T follicular helper cell (primary cell): ENCODE measurements at regions not wholly inside any gene's neighbourhood (a gene's known extent, or its start where the extent isn't known, plus 50 kb on each side); places are given as distances from the start of the nearest gene placed in this dataset.
"Not testable (repeated sequence)": the region's sequence is repeated elsewhere in the genome, so short reads cannot be mapped to it uniquely, and the experiment has no call there.

Source experiments
- DNase-seq: peaks from one replicate; pipeline ENCODE4 v3.0.0-alpha.2; 2020; ENCODE audit warnings: low read depth

GRCh38 chr12:9449657-9450126 is 158.0 kb downstream of the KLRB1 start:
- DNase-seq, result not testable (repeated sequence)

GRCh38 chr12:9449181-9449580 is 158.5 kb downstream of the KLRB1 start:
- DNase-seq, result no peak

DNA sequence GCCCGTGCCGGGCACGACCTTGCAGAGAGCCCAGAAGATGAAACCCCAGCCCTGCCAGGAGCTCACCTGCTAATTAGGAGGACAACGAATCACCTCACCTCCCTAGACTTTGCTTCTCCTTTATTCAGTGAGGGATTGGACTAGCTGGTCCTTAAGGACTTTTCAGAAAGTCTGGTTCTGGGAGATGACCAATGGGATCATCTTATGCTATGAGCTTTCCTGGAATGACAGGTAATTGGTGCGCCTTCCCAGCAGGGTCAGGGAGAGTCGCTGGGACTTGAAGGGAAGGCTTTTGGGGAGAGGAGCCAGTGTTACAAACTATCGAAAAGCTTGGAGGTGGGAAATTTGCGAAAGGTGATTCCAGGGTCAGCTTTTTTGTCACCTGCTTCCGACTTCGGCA is 159.1 kb downstream of the KLRB1 start:
- DNase-seq, result not testable (repeated sequence)

DNA sequence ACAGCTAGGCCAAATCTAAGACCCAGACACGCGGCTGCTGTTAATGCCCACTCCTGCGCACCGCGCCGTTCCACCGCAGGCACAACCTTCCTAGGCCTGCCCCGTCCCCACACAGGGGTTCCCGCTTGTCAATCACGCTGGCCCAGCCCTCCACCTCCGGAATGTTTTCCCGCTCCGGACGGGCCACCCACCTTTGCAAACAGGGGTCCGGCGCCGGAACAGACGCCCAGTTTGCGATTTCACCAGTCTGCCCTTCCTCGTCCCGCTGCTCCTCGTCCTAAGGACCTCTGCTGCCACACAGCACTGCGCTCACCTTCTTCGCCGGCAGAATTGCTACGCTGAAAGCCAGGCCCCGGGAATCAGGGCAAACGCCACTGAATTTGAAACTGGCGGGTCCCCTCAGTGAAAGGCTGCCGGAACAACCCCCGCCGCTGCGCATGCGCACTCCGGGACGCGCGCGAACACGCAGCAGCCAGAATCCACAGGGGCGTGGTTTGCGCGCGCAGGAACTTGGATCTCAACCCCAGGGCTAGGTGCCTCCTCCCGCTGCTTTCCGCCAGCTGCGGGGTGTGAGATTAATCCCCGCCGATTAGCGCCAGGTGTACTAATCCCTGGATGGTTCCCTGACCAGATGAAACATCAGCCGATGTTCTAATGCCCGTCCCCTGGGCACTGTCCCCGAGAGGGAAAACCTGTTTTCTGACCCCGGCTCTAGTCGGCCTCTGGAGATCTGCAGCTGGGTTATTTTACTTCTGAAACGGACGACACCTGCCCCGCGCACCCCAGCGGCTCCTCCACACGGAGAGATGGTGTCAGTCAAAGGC is 159.7 kb downstream of the KLRB1 start:
- DNase-seq, result peak; percentile 88

DNA sequence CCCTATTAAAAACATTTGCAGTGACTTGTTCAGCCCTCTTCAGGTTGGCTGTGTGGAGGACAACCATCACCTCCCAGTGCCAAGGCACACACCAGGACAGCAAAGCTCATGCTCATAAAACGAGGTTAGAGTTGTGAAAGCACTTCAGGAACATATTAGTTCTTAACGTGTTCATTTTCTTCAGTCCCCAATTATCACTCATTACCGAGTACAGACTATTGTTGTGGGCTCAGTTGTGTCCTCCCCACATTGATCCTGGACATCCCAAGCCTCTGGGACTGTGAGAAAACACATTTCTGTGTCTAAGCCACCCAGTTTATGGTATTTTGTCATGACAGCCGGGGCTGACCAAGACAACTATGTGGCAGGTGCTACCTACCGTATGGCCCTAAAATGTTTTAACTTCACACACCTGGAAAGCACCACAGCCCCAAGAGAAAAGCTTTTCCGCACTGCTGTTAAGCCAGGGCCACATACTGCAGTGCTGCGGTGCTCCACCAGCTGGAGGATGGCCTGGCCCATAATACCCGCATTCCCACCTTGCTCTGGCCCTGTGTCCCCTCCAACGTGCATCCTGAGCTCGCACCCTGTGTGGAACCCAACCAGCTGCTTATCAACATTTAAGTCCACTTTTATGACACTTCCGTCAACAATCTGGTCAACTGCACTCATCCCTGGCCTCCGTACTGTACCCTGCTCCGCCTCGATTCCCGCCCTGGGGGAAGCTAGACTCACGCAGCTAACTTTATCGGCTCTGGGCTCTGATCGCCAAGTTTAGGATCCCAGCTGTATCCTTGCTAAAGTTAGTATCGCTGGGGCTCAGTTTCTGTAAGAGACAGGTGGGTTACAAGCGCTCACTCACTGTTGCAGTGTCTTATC is 160.6 kb downstream of the KLRB1 start:
- not testable (repeated sequence) for DNase-seq

- DNase-seq, result not testable (repeated sequence)
Measured at GRCh38 chr12:9440428-9440827, 167.3 kb downstream of the KLRB1 start.

DNA sequence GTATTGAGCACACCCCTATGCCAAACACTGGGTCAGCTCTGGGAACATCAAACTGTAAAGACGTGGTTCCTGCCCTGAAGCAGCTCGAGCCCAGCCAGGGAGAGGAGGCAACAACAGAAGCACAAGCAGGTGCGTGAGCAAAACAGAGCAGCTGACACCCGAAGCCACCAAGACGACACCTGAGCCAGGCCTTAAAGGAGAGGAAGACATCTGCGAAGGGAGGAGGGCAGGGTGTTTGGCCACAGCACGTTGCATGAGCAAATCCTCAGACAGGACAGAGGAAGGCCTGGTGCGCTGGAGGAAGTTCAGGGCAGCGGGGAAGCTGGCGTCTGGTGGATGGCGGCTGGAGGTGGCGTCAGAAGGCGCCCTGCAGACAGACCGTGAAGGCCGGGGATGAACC is 172.0 kb downstream of the KLRB1 start:
- not testable (repeated sequence) for DNase-seq

DNA sequence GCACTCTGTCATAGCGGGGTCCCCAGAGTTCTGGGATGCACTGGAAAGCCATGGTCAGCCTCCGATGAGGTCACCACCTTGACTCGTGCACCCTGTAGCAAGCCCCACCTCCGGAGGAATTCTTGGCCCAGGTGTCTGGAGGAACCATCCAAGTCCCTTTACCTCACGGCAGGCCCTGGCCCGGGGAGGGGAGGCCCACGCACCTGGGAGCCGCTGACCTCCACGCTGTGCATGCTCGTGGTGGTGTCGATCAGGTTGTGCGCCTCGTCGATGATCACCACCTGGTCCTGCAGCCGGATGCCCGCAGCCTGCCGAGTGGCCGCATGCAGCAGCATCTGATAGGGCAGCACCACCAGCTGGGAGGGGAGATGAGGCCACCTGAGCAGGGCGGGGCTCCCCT is 177.3 kb downstream of the KLRB1 start:
- not testable (repeated sequence) for DNase-seq

GRCh38 chr12:9428856-9429255 is 178.9 kb downstream of the KLRB1 start:
- DNase-seq, result not testable (repeated sequence)

DNA sequence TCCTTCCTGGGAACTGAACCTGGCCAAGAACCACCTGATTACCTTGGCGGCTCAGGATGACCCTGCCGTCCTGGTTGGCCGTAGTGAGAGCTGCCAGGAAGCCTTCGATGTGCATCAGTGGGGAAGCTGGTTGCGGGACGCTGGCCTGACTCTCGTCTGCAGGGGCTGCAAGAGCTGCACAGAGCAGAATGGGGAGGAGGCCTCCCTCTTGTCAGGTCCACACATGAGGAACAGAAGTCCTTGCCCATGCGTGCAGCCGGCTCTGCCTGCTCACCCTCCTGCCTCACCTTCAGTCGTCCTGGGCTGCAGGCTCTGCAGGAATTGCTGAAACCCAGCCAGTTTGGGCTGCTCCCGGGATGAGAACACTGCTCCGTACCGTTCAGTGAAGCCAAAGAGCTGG is 182.3 kb downstream of the KLRB1 start:
- not testable (repeated sequence) for DNase-seq

GRCh38 chr12:9424175-9424740 is 183.5 kb downstream of the KLRB1 start:
- DNase-seq, result not testable (repeated sequence)

- DNase-seq, result not testable (repeated sequence)
Measured at GRCh38 chr12:9422689-9423088, 185.0 kb downstream of the KLRB1 start.

DNA sequence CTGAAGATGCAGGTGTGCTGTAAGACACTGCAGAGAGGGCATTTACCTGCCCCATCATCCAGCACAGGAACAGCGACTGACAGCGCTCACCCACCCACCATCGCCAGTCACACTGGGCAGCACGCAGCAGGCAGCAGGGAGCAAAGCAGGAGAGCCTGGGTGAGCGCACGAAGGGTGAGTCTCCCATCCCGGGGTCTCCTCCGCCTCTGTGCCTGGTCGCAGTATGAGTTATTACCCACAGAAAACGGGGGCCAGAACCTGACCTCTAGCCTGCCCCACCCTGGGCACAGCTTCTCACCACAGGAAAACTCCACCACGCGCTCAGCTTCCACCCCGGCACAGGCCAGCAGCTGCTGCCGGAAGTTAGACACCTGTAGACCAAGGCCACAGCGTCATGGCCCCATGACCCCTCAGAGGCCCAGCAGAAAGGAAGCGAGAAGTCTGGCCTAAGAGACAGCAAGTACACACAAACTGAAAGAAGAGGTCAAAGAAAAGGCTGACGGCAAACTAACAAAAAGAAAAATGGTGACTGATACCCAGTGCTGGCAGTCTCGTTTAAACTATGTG is 186.1 kb downstream of the KLRB1 start:
- DNase-seq, result not testable (repeated sequence)

DNA sequence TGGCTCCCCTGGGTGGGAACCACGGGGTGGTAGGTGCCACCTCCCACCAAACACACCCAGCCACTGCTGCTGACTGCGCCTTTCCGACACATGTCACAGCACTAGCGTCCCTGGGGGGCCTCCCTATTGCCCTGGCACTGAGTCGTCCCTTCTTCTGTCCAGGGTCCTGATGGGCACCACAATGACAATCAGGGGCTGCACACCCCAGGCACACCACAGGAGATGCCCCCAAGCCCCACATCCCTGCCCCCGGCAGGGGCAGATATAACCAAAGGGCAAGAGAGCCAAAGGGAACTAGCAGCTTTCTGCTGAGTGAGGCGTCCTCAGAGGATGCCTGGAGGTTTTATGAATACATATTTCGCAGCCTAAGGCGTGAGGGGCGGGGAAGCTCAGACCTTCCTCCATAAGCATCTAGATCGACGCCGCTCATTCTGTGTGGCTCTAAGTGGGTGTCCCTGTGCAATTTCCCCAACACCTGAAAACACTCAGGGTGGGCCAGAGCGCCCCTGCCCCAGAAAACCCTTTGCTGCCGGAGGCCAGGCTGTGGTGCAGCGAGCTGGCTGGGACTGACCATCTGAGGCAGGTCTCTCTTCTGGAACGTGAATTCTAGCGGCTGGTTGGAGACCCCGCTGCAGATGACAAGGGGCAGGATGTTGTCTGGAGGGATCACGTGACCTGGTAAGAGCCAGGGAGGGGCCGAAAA is 186.7 kb downstream of the KLRB1 start:
- DNase-seq, result not testable (repeated sequence)

GRCh38 chr12:9418669-9419041 is 189.1 kb downstream of the KLRB1 start:
- DNase-seq, result not testable (repeated sequence)

DNA sequence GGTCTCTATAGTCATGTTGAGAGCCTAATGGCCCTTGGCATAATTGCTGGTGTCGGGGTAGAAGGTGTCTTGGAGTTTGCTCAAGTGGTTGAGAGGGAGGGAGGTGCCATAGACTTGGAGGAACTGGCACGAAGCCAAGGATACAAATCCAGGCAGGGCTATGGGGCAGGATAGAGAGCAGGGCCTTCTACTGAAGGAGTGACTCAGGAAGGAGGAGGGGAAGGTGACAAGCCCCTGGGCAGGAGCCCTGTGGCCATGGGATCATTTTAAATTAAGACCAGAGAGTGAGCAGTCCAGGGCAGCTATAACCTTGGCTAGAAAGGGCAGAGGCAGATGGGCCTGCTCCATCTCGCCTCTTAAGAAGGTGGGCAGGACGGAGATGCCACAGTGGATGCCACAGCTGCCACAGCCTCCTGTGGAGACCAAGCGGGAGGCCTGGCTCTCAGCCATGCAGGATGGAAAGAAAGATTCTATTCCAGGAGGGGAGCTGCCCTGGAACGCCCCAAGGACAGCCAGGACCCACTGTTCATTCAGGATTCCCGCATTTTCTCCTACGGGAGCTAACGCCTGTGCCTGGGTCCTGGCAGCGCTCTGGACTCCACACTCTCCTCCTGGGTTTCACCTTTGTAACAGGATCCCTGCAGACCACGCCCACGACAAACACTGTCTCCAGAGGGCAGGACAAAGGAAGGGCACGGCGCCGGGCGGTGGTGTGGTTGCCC is 189.6 kb downstream of the KLRB1 start:
- DNase-seq, result not testable (repeated sequence)

- not testable (repeated sequence) for DNase-seq
Measured at GRCh38 chr12:9417341-9417740, 190.4 kb downstream of the KLRB1 start.

DNA sequence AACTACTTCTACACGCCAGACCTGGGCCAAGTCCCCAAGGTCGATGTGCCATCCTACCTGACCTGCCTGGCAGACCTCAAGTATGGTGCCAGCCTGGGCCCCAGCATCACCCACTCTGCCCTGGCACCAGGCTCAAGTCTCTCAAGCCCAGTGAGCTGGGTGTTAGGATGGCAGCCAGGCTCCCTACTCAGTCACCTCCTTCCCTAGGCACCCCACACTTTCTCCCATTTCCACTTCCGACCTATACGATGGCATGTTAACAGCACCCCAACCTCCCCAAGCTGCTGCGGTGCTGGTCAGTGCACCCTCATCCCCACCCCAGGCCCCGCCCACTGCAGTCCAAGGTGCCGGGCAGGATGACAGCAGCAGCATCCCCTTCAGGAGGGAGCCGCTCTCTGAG is 191.4 kb downstream of the KLRB1 start:
- not testable (repeated sequence) for DNase-seq

DNA sequence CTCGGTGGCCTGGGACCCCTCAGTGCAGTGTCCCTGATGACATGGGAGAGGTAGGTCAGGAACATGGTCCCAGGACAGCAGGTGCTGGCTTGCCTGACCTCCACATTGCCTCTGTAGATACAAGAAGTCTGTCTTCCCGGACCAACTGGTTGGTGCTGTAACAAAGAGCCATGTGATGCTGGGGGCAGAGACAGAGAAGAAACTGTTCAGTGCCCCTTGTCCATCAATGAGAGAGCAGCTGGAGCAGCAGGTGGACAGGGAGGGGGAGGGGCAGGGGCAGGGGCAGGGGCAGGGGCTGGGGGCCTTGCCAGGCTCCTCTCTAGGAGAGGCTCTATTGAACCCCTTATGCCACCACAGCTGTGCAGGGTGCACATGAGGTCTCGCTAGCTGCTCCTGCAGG is 191.8 kb downstream of the KLRB1 start:
- DNase-seq, result not testable (repeated sequence)

DNA sequence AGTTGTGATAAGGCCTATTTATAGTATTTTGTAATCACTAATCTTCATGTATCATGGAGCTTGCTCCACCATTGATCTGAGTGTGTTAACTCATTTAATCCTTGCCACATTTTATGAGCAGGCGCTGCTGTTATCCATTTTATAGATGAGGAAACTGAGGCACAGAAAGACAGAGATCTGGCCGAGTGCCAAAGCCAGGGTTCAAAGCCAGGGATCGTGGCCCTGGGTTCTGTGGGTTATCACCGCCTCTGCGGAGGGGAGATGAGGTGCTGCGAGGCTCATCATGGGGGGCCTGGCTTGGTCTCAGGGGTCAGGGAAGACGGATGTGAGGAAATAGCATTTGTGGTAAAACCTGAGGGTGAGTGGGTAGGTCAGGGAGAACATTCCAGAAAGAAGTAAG is 193.9 kb downstream of the KLRB1 start:
- DNase-seq, result not testable (repeated sequence)

DNA sequence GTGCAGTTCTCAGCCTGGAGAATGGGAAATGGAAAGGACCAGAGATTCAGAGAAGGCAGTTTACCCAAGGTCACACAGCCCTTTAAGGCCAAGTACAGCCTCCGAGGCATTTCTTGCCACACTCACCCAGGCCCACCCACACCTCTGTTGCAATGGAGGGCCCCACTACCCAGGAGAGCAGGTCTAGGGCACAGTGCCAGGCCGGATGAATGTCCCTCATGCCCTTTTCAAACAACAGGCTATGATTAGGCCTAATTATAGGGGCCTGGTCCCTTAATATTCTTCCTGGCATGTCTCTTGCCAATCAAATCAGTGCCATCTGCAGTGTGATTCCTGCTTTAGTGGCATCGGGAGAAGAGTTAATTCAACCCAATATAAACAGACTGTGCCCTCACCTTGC is 195.3 kb downstream of the KLRB1 start:
- DNase-seq, result not testable (repeated sequence)
